T-cell (primary cell): ENCODE measurements at regions not wholly inside any gene's neighbourhood (a gene's known extent, or its start where the extent isn't known, plus 50 kb on each side); places are given as distances from the start of the nearest gene placed in this dataset.

ENCODE experiments used
- ATAC-seq, 4 experiments: fragments of 200-7000 bp in 3 of 4; fragments of 150-1000 bp in 1 of 4; cut with Tn5 transposase; replicated peaks in 1 of 4; 1 replicate in 3 of 4; 2 replicates in 1 of 4; pipeline ENCODE4 v1.10.0; 2021; ENCODE audit warnings: moderate library complexity in 3 of 4, mild to moderate bottlenecking in 2 of 4, moderate number of reproducible peaks in 1 of 4
- CTCF ChIA-PET, 2 donors: fragments of 300-600 bp; sonication (Branson Sonifier 250); formaldehyde crosslinking; loops; one replicate each; lab custom pipeline; 2022; ENCODE audit warnings: antibody characterized with exemption in 2 of 2; lab: Charles Lee
- POLR2A ChIA-PET, 2 donors: fragments of 300-600 bp; sonication (Branson Sonifier 250); formaldehyde crosslinking; loops; one replicate each; lab custom pipeline; 2022; ENCODE audit warnings: antibody characterized with exemption in 2 of 2; lab: Charles Lee
- DNase-seq, 35 experiments: peaks; one replicate each; pipeline versions ENCODE4 v3.0.0 to v3.0.0-alpha.2; 2013 to 2023
- H3K27ac ChIP-seq: one replicate; pipeline ENCODE4 v1.5.1; 2013; ENCODE audit warnings: low read length
- H3K27me3 ChIP-seq, 2 experiments: replicated peaks in 1 of 2; 1 replicate in 1 of 2; 2 replicates in 1 of 2; pipeline versions ENCODE4 v1.6.1 to v1.7.0; 2013; ENCODE audit warnings: low read length in 1 of 2, mixed read lengths in 1 of 2; ENCODE audit not compliant: control insufficient read depth in 2 of 2, insufficient read depth in 2 of 2; ENCODE audit errors: extremely low read depth in 1 of 2
- H3K36me3 ChIP-seq, 2 donors: 1 replicate in 1 of 2; 2 replicates in 1 of 2; pipeline versions ENCODE4 v1.6.1 to v1.7.0; 2013; ENCODE audit warnings: low read length in 1 of 2; ENCODE audit not compliant: control insufficient read depth in 2 of 2, insufficient read depth in 1 of 2; ENCODE audit errors: extremely low read depth in 1 of 2
- H3K4me1 ChIP-seq, 2 experiments: 1 replicate in 1 of 2; 2 replicates in 1 of 2; pipeline versions ENCODE4 v1.6.1 to v1.7.0; 2013; ENCODE audit warnings: low read length in 2 of 2, mixed read lengths in 1 of 2; ENCODE audit not compliant: insufficient read depth in 2 of 2, control insufficient read depth in 1 of 2; ENCODE audit errors: extremely low read depth in 1 of 2
- H3K4me3 ChIP-seq, 2 donors: 1 replicate in 1 of 2; 2 replicates in 1 of 2; pipeline versions ENCODE4 v1.5.1 to v1.7.0; 2013; ENCODE audit warnings: mild to moderate bottlenecking in 2 of 2, low read length in 1 of 2, moderate library complexity in 1 of 2; ENCODE audit not compliant: control insufficient read depth in 1 of 2; ENCODE audit errors: extremely low read depth in 1 of 2
- H3K9me3 ChIP-seq: 2 replicates; pipeline ENCODE4 v1.7.0; 2013
- H3K27ac Mint-ChIP-seq, 2 donors: one replicate each; pipeline ENCODE4 v1.8.0; 2020 to 2021; ENCODE audit warnings: mild to moderate bottlenecking in 2 of 2, mixed read lengths in 2 of 2
- H3K27me3 Mint-ChIP-seq, 2 donors: one replicate each; pipeline ENCODE4 v1.8.0; 2021 to 2022; ENCODE audit warnings: mixed read lengths in 2 of 2
- H3K36me3 Mint-ChIP-seq: one replicate; pipeline ENCODE4 v1.8.0; 2021; ENCODE audit warnings: mixed read lengths
- H3K4me1 Mint-ChIP-seq, 3 donors: one replicate each; pipeline ENCODE4 v1.8.0; 2020 to 2022; ENCODE audit warnings: mixed read lengths in 3 of 3, mild to moderate bottlenecking in 1 of 3
- H3K4me3 Mint-ChIP-seq, 3 donors: one replicate each; pipeline ENCODE4 v1.8.0; 2020 to 2022; ENCODE audit warnings: mild to moderate bottlenecking in 3 of 3, mixed read lengths in 3 of 3, moderate library complexity in 3 of 3
- H3K9me3 Mint-ChIP-seq, 3 donors: one replicate each; pipeline ENCODE4 v1.8.0; 2020 to 2022; ENCODE audit warnings: mixed read lengths in 3 of 3
- WGBS: methylation state at CpG from one replicate; pipeline ENCODE4 v1.1.5; 2013; ENCODE audit warnings: missing lambda C conversion rate; ENCODE audit not compliant: insufficient coverage; 5-methylcytosine and 5-hydroxymethylcytosine counted together

DNA sequence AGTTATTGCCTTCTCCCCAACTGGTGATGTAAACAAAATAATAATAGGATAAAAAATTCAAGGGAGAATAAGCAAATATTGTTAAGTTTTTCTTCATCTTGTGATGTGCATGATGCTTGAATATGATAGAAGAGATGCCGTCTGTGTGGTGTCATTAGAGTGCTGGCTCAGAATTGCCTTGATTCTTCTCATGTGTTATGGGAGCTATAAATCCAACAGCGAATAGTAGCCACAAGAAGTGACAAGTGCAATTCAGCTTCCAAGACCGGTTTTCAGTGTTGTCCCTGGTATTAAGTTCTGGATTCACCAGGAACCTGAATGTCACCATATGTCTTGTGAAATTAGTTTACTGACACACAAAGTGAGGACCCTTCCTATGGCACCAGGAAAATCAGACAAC lies 547.0 kb downstream of the NSUN3 start:
- 100% methylated on average over 1 of the region's 3 CpGs for WGBS

DNA sequence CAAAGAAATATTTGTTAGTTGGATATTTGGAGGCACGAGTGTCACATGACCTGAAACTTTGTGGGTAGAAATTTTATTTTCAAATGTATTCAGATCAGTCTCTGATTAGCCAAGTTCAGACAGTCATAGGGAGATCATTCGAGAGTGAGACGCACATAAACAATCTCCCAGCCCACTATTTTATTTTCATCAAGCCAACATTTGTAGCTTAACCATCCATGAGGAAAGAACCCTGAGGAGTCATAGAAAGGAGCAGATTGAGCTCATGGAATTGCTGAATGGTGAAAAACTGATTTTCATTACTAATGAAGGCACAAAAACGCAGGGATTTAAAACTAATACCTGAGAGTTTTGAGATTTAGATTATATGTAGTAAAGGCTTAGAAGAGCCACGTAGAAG lies 548.7 kb downstream of the NSUN3 start:
- WGBS: no CpG with 5 or more reads among the region's 5 CpGs
- H3K36me3 Mint-ChIP-seq: no peaks in the 10 kb centered on the region
- H3K27me3 ChIP-seq: no peaks in the 10 kb centered on the region
- H3K4me1 Mint-ChIP-seq: no peaks in the 10 kb centered on the region
- H3K36me3 ChIP-seq: no peaks in the 10 kb centered on the region
- H3K27ac Mint-ChIP-seq: no peak overlapping the region
- H3K4me3 ChIP-seq: no peak overlapping the region
- no peak overlapping the region for H3K4me3 Mint-ChIP-seq
- peaks cover 10 to 25% (median 10%) of the 10 kb centered on the region in 3 donors for H3K9me3 Mint-ChIP-seq
- H3K27ac ChIP-seq: no peak overlapping the region
- ChIA-PET POLR2A (no interaction called here), CTCF (no interaction called here)
- no peaks in the 10 kb centered on the region for H3K4me1 ChIP-seq
- no peaks in the 10 kb centered on the region for H3K9me3 ChIP-seq
- DNase-seq (no peak), ATAC-seq (no peak)
- H3K27me3 Mint-ChIP-seq: no peaks in the 10 kb centered on the region

More for the DNA sequence above, 547.0 kb downstream of the NSUN3 start:
- Mint-ChIP-seq H3K4me3 (no peak overlapping the region), H3K27ac (no peak overlapping the region), H3K36me3 (no peaks in the 10 kb centered on the region), H3K27me3 (no peaks in the 10 kb centered on the region), H3K4me1 (no peaks in the 10 kb centered on the region), H3K9me3 (peaks cover 6 to 25% (median 10%) of the 10 kb centered on the region in 3 donors)
- CTCF ChIA-PET: no interaction called here
- POLR2A ChIA-PET: no interaction called here
- H3K36me3 ChIP-seq: no peaks in the 10 kb centered on the region
- no peaks in the 10 kb centered on the region for H3K4me1 ChIP-seq
- H3K4me3 ChIP-seq: no peak overlapping the region
- DNase-seq (no peak), ATAC-seq (no peak)
- no peaks in the 10 kb centered on the region for H3K9me3 ChIP-seq
- H3K27ac ChIP-seq: no peak overlapping the region
- H3K27me3 ChIP-seq: no peaks in the 10 kb centered on the region

DNA sequence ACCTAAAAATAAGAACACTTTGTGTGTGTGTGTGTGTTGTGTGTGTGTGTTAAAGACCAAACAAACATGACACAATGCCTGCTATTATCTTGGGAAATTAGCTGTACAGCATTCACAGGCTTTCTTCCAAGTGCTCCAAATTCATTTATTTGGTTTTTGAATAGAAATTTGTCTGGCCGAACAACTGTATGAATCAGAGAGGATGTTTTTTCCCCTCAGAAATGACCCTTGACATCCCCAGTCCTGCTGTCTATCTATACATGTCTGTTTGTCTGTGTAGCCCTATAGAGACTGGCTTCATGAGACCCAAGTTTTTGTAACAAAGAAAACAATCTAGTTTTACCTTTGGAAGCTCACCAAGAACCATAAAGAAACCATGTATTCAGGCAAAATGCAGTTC lies 549.8 kb downstream of the NSUN3 start:
- Histone ChIP-seq H3K4me3 (no peak overlapping the region), H3K4me1 (no peaks in the 10 kb centered on the region), H3K27me3 (no peaks in the 10 kb centered on the region), H3K27ac (no peak overlapping the region), H3K9me3 (no peaks in the 10 kb centered on the region), H3K36me3 (no peaks in the 10 kb centered on the region)
- H3K27me3 Mint-ChIP-seq: no peaks in the 10 kb centered on the region
- WGBS: no CpG with 5 or more reads among the region's 1 CpG
- POLR2A ChIA-PET: no interaction called here
- DNase-seq (no peak), ATAC-seq (no peak)
- CTCF ChIA-PET: no interaction called here
- H3K9me3 Mint-ChIP-seq: peaks cover 10 to 29% (median 10%) of the 10 kb centered on the region in 3 donors
- no peaks in the 10 kb centered on the region for H3K4me1 Mint-ChIP-seq
- H3K4me3 Mint-ChIP-seq: no peak overlapping the region
- no peaks in the 10 kb centered on the region for H3K36me3 Mint-ChIP-seq
- no peak overlapping the region for H3K27ac Mint-ChIP-seq

DNA sequence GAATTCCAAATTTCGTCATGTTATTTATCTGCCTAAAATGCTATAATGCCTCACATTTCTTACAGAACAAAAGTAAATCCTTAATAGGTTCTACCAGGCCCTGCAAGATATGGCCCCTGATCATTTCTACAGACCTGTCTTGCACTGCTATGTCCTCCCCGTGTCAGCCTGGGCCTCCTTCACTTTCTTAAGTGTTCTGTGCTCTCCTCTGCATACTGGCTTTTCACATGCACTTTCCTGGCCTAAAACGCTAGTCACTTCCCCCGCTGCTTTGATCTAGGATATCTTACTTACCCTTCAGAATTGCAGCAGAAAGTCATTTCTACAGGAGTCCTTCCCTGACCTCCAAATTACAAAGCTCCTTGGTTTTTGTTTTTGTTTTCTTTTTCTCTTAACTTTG lies 551.3 kb downstream of the NSUN3 start:
- WGBS: 65% methylated on average over 3 of the region's 4 CpGs
- POLR2A ChIA-PET: interaction anchor here in 1 of 2 donors (0.6 kb wide), 1 partner anchor 78 kb away, joined by 3 read pairs; no protein-coding TSS in a partner anchor
- CTCF ChIA-PET: no interaction called here
- ATAC-seq (no peak), DNase-seq (no peak)
- H3K9me3 Mint-ChIP-seq: peaks cover 8 to 18% (median 10%) of the 10 kb centered on the region in 3 donors
- H3K4me1 Mint-ChIP-seq: no peaks in the 10 kb centered on the region
- Histone ChIP-seq H3K36me3 (no peaks in the 10 kb centered on the region), H3K27ac (no peak overlapping the region), H3K9me3 (no peaks in the 10 kb centered on the region), H3K27me3 (no peaks in the 10 kb centered on the region), H3K4me1 (no peaks in the 10 kb centered on the region), H3K4me3 (no peak overlapping the region)
- H3K27ac Mint-ChIP-seq: no peak overlapping the region
- H3K4me3 Mint-ChIP-seq: no peak overlapping the region
- no peaks in the 10 kb centered on the region for H3K27me3 Mint-ChIP-seq
- no peaks in the 10 kb centered on the region for H3K36me3 Mint-ChIP-seq

DNA sequence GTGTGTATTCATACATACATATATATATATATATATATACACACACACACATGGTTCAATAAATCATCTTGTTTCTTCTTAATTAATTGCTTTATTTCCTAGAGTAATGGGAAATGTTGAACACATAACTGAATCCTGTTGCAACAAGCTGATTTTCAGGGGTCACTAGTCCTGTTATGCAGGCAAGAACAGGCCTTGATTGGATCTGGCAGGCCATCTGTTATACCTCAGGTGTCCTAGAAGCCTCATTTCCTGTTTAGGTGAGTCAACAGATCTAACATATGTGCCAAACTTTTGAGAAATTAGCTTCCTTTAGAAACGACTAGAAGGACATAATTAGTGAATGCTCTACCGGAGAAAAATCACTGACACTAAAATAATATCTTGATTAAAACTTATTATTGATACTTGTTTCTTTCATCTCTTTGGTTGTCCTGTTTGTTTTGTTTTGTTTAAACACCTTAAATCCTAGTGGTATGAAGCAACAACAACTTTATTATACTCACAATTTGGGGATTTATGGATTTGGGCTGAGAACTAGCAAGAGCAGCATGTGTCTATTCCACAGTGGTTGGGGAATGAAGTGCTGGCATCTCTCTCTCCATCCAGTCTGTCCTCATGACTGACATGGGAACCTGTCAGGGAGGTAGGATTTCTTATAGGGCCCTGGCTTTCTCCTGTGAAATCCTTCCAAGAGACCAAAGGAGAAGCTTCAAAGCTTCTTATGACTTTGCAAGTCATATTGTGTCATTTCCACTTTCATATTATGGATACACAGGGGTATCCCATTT lies 552.6 kb downstream of the NSUN3 start:
- Mint-ChIP-seq H3K36me3 (no peaks in the 10 kb centered on the region), H3K4me1 (no peaks in the 10 kb centered on the region), H3K27me3 (no peaks in the 10 kb centered on the region), H3K9me3 (peaks cover 10 to 18% (median 12%) of the 10 kb centered on the region in 3 donors), H3K4me3 (no peak overlapping the region), H3K27ac (no peak overlapping the region)
- WGBS: no CpG with 5 or more reads among the region's 2 CpGs
- no peaks in the 10 kb centered on the region for H3K4me1 ChIP-seq
- DNase-seq: no peak
- no peaks in the 10 kb centered on the region for H3K9me3 ChIP-seq
- ChIA-PET CTCF (no interaction called here), POLR2A (no interaction called here)
- no peak overlapping the region for H3K27ac ChIP-seq
- ATAC-seq: no peak
- H3K4me3 ChIP-seq: no peak overlapping the region
- no peaks in the 10 kb centered on the region for H3K27me3 ChIP-seq
- no peaks in the 10 kb centered on the region for H3K36me3 ChIP-seq

DNA sequence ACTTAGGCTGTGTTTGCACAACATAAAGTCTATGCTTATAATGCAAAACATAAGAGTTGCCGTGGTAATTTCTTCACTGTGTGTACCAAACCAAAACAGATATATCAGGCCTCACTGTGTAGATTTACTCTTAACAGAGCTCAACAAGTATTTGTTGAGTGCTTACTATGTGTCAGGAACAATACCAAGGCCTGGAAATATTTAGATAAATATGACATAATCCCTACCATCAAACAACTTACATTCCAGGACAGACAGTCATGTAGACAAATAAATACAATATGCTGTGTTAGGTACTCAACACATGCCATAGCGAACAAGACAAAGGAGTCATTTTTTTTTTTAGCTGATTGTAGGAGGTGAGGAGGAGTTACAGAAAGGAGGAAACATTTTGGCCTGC lies 554.0 kb downstream of the NSUN3 start:
- H3K9me3 ChIP-seq: peaks cover 2% of the 10 kb centered on the region
- H3K27me3 ChIP-seq: no peaks in the 10 kb centered on the region
- CTCF ChIA-PET: no interaction called here
- POLR2A ChIA-PET: no interaction called here
- H3K9me3 Mint-ChIP-seq: peaks cover 12 to 18% (median 14%) of the 10 kb centered on the region in 3 donors
- no peaks in the 10 kb centered on the region for H3K4me1 Mint-ChIP-seq
- H3K27me3 Mint-ChIP-seq: no peaks in the 10 kb centered on the region
- ATAC-seq (no peak), DNase-seq (no peak)
- H3K4me3 ChIP-seq: no peak overlapping the region
- H3K4me1 ChIP-seq: no peaks in the 10 kb centered on the region
- no peaks in the 10 kb centered on the region for H3K36me3 Mint-ChIP-seq
- H3K27ac ChIP-seq: no peak overlapping the region
- no peaks in the 10 kb centered on the region for H3K36me3 ChIP-seq
- no peak overlapping the region for H3K27ac Mint-ChIP-seq
- WGBS: no CpG with 5 or more reads among the region's 2 CpGs
- no peak overlapping the region for H3K4me3 Mint-ChIP-seq
